Osteoblast (primary cell): ENCODE measurements at regions not wholly inside any gene's neighbourhood (a gene's known extent, or its start where the extent isn't known, plus 50 kb on each side); places are given as distances from the start of the nearest gene placed in this dataset.

Source experiments
- DNase-seq: peaks from one replicate; pipeline ENCODE4 v3.0.0; 2011; ENCODE audit warnings: low spot score, mixed read lengths; ENCODE audit not compliant: insufficient read length; ENCODE audit errors: missing footprints
- H2AFZ ChIP-seq: 2 replicates; pipeline ENCODE4 v1.6.0; 2011; ENCODE audit warnings: mild to moderate bottlenecking, low read length
- H3K27ac ChIP-seq: 2 replicates; pipeline ENCODE4 v1.5.1; 2011; ENCODE audit warnings: mild to moderate bottlenecking, low read depth, low read length, moderate library complexity
- H3K27me3 ChIP-seq: 2 replicates; pipeline ENCODE4 v1.6.0; 2012; ENCODE audit warnings: mild to moderate bottlenecking, control low read depth, inconsistent platforms, low read length, moderate library complexity; ENCODE audit not compliant: insufficient read depth
- H3K36me3 ChIP-seq: 2 replicates; pipeline ENCODE4 v1.5.1; 2011; ENCODE audit warnings: mild to moderate bottlenecking, low read length, control low read depth, moderate library complexity; ENCODE audit not compliant: insufficient read depth
- H3K4me1 ChIP-seq: 2 replicates; pipeline ENCODE4 v1.5.1; 2011; ENCODE audit warnings: mild to moderate bottlenecking, low read length, control low read depth, moderate library complexity; ENCODE audit not compliant: insufficient read depth
- H3K4me2 ChIP-seq: 2 replicates; pipeline ENCODE4 v1.6.0; 2011; ENCODE audit warnings: mild to moderate bottlenecking, low read length; ENCODE audit not compliant: insufficient read depth
- H3K4me3 ChIP-seq: fragments of 200-600 bp; sonication (generic); 3 replicates; pipeline ENCODE4 v1.5.1; 2012; ENCODE audit warnings: mild to moderate bottlenecking, low read length, inconsistent platforms; ENCODE audit not compliant: insufficient read depth
- H3K79me2 ChIP-seq: 2 replicates; pipeline ENCODE4 v1.6.0; 2012; ENCODE audit warnings: mild to moderate bottlenecking, low read length, control low read depth, inconsistent platforms; ENCODE audit not compliant: insufficient read depth
- H3K9me3 ChIP-seq: 2 replicates; pipeline ENCODE4 v1.5.1; 2011; ENCODE audit warnings: low read depth, low read length, control low read depth
- H4K20me1 ChIP-seq: 2 replicates; pipeline ENCODE4 v1.6.0; 2012; ENCODE audit warnings: mild to moderate bottlenecking, low read length, control low read depth; ENCODE audit not compliant: insufficient read depth
- TF ChIP-seq, protein P1 (sequence below): IDR thresholded peaks from 2 replicates; pipeline ENCODE4 v1.5.1; 2011; ENCODE audit warnings: mild to moderate bottlenecking, low read depth, low read length, moderate library complexity; ENCODE audit errors: extremely low read depth

DNA sequence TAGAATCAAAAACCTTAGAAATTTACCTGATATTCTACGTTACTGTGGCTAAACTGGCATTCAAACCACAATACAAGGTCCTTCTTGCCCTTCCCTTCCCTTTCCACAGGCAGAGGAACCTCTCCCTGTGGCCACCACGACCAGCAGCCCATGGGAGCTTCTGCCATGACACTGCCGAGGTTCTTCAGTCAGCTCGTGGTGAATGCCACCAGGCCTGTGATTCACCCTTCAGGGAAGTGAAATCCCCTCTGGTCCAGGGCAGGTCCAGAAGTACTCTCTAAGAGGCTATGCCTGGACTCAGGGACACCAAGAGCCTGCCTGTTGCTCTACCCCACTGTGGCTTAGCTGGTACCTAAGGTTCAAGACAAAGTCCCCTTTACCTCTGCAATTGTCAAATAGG lies 123.0 kb downstream of the HTR1B start:
- Histone ChIP-seq H3K79me2 (no peaks in the 10 kb centered on the region), H3K27me3 (no peaks in the 10 kb centered on the region), H3K4me3 (no peak overlapping the region), H3K27ac (no peak overlapping the region), H3K36me3 (no peaks in the 10 kb centered on the region), H4K20me1 (no peaks in the 10 kb centered on the region), H3K4me1 (no peaks in the 10 kb centered on the region), H3K9me3 (no peaks in the 10 kb centered on the region), H3K4me2 (no peak overlapping the region), H2AFZ (no peak overlapping the region)
- no peak for DNase-seq
- TF ChIP-seq, protein P1, sequence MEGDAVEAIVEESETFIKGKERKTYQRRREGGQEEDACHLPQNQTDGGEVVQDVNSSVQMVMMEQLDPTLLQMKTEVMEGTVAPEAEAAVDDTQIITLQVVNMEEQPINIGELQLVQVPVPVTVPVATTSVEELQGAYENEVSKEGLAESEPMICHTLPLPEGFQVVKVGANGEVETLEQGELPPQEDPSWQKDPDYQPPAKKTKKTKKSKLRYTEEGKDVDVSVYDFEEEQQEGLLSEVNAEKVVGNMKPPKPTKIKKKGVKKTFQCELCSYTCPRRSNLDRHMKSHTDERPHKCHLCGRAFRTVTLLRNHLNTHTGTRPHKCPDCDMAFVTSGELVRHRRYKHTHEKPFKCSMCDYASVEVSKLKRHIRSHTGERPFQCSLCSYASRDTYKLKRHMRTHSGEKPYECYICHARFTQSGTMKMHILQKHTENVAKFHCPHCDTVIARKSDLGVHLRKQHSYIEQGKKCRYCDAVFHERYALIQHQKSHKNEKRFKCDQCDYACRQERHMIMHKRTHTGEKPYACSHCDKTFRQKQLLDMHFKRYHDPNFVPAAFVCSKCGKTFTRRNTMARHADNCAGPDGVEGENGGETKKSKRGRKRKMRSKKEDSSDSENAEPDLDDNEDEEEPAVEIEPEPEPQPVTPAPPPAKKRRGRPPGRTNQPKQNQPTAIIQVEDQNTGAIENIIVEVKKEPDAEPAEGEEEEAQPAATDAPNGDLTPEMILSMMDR, result no peak

DNA sequence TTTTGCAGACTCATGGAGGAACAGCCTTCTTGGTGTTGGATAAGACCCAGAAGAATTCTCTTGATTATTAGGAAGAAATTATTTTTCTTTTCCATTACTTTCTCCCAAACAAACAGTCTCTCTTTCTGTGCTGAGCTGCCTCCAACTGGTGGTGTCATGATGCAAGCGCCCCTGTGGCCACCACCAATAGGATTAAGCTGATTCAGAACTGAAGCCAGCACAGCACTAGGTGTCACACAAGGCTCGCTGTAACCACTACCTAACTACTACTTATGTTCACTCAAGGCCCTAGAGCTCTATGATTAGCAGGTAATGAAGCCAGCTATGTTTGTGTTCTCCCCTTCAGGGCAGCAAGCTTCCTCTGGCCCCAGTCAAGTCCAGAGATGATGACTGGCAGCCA lies 123.4 kb downstream of the HTR1B start:
- H2AFZ ChIP-seq, result no peak overlapping the region
- TF ChIP-seq, protein P1, result no peak

DNA sequence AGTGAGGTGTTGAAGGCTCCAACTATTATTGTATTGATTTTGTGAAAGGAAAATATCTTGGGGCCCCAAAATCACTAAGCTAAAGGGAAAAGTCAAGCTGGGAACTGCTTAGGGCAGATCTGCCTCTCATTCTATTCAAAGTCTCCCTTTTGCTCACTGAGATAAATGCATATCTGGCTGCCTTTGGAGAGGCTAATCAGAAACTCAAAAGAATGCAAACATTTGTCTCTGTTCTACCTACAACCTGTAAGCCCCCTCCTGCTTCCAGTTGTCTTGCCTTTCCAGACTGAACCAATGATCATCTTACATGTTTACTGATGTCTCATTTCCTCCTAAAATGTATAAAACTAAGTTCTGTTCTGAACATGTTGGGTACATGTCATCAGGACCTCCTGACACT lies 125.9 kb downstream of the HTR1B start:
- Histone ChIP-seq H2AFZ (no peak overlapping the region), H3K79me2 (no peaks in the 10 kb centered on the region), H3K36me3 (no peaks in the 10 kb centered on the region), H3K4me2 (no peak overlapping the region), H4K20me1 (no peaks in the 10 kb centered on the region), H3K9me3 (peaks cover 7% of the 10 kb centered on the region), H3K27me3 (no peaks in the 10 kb centered on the region), H3K4me3 (no peak overlapping the region), H3K4me1 (no peaks in the 10 kb centered on the region), H3K27ac (no peak overlapping the region)
- DNase-seq, result no peak
- TF ChIP-seq, protein P1, result no peak

More for the DNA sequence above, 123.4 kb downstream of the HTR1B start:
- H3K4me3 ChIP-seq, result no peak overlapping the region
- H3K27me3 ChIP-seq, result no peaks in the 10 kb centered on the region
- no peak overlapping the region for H3K4me2 ChIP-seq
- H3K9me3 ChIP-seq, result no peaks in the 10 kb centered on the region
- H3K4me1 ChIP-seq, result no peaks in the 10 kb centered on the region
- no peak for DNase-seq
- no peaks in the 10 kb centered on the region for H3K79me2 ChIP-seq
- no peaks in the 10 kb centered on the region for H3K36me3 ChIP-seq
- H4K20me1 ChIP-seq, result no peaks in the 10 kb centered on the region
- no peak overlapping the region for H3K27ac ChIP-seq

DNA sequence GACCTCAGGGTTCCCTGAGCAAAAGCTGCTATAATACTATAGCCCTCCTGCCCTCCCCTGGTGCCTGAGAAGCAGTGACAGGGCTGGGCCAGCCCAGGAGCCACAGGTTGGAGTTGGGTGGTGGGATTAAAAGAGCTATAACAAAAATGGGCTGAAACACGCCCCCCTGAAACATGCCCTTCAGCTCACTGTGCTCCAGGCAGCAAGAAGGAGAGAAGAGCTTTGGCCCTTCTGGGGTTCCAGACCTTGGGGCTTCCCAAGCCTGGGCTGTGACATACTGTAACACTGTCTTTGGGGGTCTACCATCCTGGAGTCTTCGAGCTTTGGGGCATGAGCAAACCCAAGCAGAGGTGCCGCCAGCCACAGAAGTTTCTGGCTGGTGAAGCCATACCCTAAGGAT lies 129.2 kb downstream of the HTR1B start:
- Histone ChIP-seq H3K27me3 (no peaks in the 10 kb centered on the region), H2AFZ (no peak overlapping the region), H3K36me3 (no peaks in the 10 kb centered on the region), H3K79me2 (no peaks in the 10 kb centered on the region), H3K27ac (no peak overlapping the region), H3K4me1 (no peaks in the 10 kb centered on the region), H4K20me1 (no peaks in the 10 kb centered on the region), H3K4me2 (no peak overlapping the region), H3K9me3 (peaks cover 7% of the 10 kb centered on the region), H3K4me3 (no peak overlapping the region)
- DNase-seq, result no peak
- TF ChIP-seq, protein P1, result no peak
